AG10803 (cell line): ENCODE measurements at regions not wholly inside any gene's neighbourhood (a gene's known extent, or its start where the extent isn't known, plus 50 kb on each side); places are given as distances from the start of the nearest gene placed in this dataset.
A peak's percentile ranks its signal among the peaks of the same experiment; 100 is the strongest.

Experiments
- DNase-seq: peaks from one replicate; pipeline ENCODE4 v3.0.0; 2010; ENCODE audit warnings: low read depth
- H3K4me3 ChIP-seq: 2 replicates; pipeline ENCODE4 v1.5.1; 2011; ENCODE audit warnings: mild to moderate bottlenecking, low read length, control low read depth
- TF ChIP-seq, protein P1 (sequence below): conservative IDR thresholded peaks from 2 replicates; pipeline ENCODE4 v1.5.1; 2011; ENCODE audit warnings: mild to moderate bottlenecking, low read length, control low read depth, inconsistent platforms

DNA sequence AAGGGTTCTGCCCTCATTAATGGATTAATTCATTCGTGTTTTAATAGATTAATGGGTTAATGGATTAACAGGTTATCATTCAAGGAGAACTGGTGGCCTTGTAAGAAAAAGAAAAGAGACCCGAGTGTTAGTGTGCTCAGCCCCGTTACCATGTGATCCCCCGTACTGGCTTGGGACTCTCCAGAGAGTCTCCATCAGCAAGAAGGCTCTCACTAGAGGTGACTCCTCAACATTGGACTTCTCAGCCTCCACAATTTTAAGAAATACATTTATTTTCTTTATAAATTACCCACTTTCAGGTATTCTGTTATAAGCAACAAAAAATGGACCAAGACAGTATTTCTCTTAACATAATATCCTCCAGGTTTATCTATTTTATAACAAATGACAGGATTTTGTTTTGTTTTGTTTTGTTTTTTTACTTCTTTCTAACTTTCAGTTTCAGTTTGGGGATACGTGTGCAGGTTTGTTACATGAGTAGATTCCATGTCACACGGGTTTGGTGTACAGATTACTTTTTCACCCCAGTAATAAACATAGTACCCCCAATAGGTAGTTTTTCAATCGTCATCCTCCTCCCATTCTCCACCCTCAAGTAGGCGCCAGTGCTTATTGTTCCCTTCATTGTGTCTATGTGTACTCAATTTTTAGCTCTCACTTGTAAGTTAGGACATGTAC lies 456.1 kb downstream of the DNAH5 start:
- TF ChIP-seq, protein P1, sequence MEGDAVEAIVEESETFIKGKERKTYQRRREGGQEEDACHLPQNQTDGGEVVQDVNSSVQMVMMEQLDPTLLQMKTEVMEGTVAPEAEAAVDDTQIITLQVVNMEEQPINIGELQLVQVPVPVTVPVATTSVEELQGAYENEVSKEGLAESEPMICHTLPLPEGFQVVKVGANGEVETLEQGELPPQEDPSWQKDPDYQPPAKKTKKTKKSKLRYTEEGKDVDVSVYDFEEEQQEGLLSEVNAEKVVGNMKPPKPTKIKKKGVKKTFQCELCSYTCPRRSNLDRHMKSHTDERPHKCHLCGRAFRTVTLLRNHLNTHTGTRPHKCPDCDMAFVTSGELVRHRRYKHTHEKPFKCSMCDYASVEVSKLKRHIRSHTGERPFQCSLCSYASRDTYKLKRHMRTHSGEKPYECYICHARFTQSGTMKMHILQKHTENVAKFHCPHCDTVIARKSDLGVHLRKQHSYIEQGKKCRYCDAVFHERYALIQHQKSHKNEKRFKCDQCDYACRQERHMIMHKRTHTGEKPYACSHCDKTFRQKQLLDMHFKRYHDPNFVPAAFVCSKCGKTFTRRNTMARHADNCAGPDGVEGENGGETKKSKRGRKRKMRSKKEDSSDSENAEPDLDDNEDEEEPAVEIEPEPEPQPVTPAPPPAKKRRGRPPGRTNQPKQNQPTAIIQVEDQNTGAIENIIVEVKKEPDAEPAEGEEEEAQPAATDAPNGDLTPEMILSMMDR, result no peak
- no peak for DNase-seq
- H3K4me3 ChIP-seq, result no peak overlapping the region

DNA sequence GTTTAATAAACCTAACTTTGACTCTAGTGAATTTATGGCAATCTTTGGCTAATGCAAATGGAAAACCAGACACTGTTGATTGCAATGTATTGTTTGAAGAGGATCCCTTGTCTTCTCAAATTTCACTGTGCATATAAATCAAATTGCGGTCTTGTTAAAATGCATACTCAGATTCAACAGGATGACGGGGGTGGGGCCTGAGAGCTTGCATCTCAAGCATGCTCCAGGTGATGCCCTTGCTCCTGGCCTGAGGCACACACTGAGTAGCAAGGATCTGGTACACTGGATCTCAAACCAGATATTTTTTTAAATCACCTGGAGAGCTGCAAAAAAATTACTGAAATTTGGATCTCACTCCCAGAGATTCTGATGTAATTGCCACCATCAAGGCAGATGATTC lies 463.7 kb downstream of the DNAH5 start:
- H3K4me3 ChIP-seq, result no peak overlapping the region
- TF ChIP-seq, protein P1, result no peak
- DNase-seq, result no peak

DNA sequence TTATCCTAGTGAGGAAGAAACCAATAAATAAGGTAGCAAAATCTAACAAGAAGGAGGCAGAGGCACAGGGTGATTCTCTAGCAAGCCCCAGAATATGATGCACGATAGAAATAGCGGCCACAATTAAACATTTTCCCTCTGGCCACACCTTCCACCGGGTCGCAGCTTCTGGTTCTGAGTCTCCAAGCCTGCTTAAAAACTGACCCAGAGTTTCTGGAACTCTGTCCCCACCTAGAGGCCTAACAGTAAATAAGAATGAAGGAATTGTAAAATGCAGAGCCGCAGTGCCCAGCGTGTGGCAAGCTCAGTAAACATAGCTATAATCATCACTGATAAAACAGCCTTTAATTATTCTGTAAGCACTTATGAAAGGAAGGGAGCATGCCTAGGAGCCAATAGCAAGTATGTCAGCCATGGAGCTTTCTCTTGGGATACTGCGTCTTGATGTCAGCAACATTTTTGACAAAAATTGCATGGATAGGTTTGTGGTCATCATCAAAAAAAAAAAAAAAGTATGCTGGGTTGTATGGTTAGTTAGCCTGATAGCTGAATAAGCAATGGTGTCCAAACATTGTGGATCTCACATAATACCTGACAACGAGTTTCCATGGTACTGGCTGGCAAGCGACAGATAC lies 465.5 kb downstream of the DNAH5 start:
- TF ChIP-seq, protein P1, result peak; percentile 63
- no peak overlapping the region for H3K4me3 ChIP-seq
- DNase-seq, result peak; percentile 47

DNA sequence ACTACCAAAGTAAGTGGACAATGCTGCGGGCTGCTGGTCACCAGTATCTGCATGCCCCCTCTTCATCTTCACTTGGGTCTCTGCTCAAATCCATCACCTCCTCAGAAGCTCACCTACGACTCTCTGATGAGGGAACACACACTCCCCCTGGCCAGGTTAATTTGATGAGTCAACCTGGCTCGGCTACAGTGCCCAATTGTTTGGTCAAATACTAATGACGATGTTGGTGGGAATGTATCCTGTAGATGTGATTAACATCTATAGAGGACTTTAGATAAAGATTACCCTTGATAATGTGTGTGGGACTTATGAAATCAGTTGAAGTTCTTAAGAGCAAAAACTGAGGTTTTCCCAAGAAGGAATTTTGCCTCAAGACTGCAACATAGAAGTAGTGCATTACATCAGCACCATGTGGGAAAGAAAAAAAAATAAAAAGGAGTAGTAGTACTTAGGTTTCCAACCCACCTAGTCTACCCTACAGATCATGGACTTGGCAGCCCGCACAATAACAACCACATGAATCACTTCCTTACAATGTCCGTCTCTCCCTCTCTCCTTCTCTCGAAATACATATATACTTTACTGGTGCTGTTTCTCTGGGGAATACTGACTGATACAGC lies 467.3 kb downstream of the DNAH5 start:
- peak; percentile 27 for DNase-seq
- TF ChIP-seq, protein P1, result no peak

DNA sequence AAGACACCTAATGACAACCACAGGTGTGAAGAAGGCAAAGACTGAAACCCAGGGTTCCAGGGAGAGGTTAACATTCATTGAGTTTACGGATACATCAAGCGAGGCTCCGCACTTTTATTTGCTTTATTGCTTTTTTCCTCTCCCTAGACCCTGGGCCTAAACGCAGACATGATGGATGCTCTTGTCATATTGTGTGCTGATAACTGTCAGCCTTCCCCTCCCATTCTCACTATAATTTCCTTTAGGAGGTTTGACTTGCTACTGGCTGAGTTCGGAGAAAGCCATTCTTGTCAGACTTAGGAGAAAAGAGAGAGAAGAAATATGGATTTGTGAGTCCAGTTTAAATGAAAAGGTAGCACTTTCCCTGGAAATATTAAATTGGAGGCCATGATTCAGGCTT lies 471.6 kb downstream of the DNAH5 start:
- TF ChIP-seq, protein P1, result no peak
- no peak overlapping the region for H3K4me3 ChIP-seq
- no peak for DNase-seq

More for the DNA sequence above, 467.3 kb downstream of the DNAH5 start:
- H3K4me3 ChIP-seq, result no peak overlapping the region

DNA sequence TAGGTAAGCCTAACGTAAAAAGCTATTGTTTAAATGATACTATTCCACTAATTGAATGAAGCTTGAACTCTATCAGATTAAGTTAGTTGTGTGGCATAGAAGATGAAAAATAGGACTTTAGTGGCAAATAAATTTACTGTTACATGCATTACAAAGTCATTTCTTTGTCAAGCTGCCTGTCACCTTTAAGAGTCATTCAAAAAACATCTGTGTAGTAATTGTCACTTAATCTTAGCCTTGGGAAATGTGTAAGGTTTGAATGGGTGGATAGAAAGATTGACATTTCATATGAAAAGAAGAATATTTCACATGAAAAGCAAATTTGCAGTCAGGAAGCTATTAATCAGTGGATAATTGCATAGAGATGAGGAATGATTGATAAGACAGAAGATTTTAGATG lies 473.5 kb downstream of the DNAH5 start:
- no peak overlapping the region for H3K4me3 ChIP-seq
- DNase-seq, result no peak
- TF ChIP-seq, protein P1, result no peak

DNA sequence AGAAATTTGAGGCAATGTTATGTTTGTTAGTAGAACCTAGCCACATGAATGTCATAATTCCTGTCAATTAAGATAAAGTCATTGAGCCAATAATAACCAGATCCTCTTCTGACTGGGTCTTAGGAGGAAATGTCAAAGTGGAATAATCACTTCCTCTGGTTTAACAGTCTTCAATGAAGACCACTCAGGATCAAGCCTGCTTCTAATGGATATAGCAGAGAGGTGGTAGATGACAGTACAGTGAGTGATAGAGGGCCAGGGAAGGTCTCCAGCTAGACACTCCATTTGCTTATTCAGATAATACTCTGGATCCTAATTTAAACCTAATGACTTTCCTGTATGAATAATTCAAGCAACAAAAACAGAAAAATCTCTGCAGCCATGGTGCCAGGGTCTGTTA lies 474.2 kb downstream of the DNAH5 start:
- DNase-seq, result no peak
- TF ChIP-seq, protein P1, result no peak

More for the DNA sequence above, 474.2 kb downstream of the DNAH5 start:
- no peak overlapping the region for H3K4me3 ChIP-seq
